Sigmoid colon (tissue), 4 donors: ENCODE measurements at regions not wholly inside any gene's neighbourhood (a gene's known extent, or its start where the extent isn't known, plus 50 kb on each side); places are given as distances from the start of the nearest gene placed in this dataset.

Experiments
- CTCF ChIP-seq, 4 experiments: fragments of 450-650 bp in 3 of 4; fragments of 200-600 bp in 1 of 4; IDR thresholded peaks; one replicate each; pipeline ENCODE4 v1.5.1; 2016 to 2019; ENCODE audit warnings: antibody characterized with exemption in 4 of 4, mild to moderate bottlenecking in 3 of 4, moderate library complexity in 2 of 4
- EP300 ChIP-seq, 4 donors: sonication (generic); formaldehyde crosslinking; IDR thresholded peaks; one replicate each; pipeline ENCODE4 v1.6.1; 2017; ENCODE audit warnings: antibody characterized with exemption in 4 of 4
- POLR2A ChIP-seq, 2 donors: fragments of 450-650 bp; IDR thresholded peaks; one replicate each; pipeline ENCODE4 v1.6.1; 2016; ENCODE audit warnings: antibody characterized with exemption in 2 of 2, mild to moderate bottlenecking in 2 of 2, moderate library complexity in 2 of 2
- POLR2AphosphoS5 ChIP-seq, 4 donors: sonication (generic); formaldehyde crosslinking; IDR thresholded peaks; one replicate each; pipeline ENCODE4 v1.6.1; 2017; ENCODE audit warnings: antibody characterized with exemption in 4 of 4

DNA sequence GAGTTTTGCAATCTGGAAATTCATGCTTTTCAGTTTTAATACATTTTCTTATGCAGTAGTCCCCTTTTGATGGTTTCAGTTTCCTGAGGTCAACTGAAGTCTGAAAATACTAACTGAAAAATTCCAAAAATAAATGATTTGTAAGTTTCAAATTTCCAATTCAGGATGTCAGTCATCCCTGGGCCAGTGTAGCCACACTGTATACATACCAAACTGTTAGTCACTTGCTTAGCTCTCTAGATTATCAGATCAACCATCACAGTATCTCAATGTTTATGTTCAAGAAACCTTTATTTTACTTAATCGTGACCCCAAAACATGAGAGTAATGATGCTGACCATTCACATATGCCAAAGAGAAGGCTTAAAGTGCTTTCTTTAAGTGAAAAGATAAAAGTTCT is 715.5 kb downstream of the GBE1 start:
- TF ChIP-seq CTCF (IDR thresholded peaks at IDR 0.05) (no peak), POLR2AphosphoS5 (IDR thresholded peaks at IDR 0.05) (no peak), POLR2A (IDR thresholded peaks at IDR 0.05) (no peak), EP300 (IDR thresholded peaks at IDR 0.05) (no peak)
